ENCODE measurements at regions not wholly inside any gene's neighbourhood (a gene's known extent, or its start where the extent isn't known, plus 50 kb on each side); places are given as distances from the start of the nearest gene placed in this dataset.

- DNase-seq (ENCODE audit: low spot score): no peak
Measured at GRCh38 chr15:37165395-37165794, 65.0 kb upstream of the MEIS2 start.

- DNase-seq (ENCODE audit: low spot score): no peak
Measured at GRCh38 chr15:37166402-37166801, 66.1 kb upstream of the MEIS2 start.

- no peak for DNase-seq (ENCODE audit: low spot score)
Measured at GRCh38 chr15:37181339-37181738, 81.0 kb upstream of the MEIS2 start.

- DNase-seq (ENCODE audit: low spot score): no peak
Measured at GRCh38 chr15:37199545-37199944, 99.2 kb upstream of the MEIS2 start.

GRCh38 chr15:37203050-37203449 lies 102.7 kb upstream of the MEIS2 start:
- DNase-seq (ENCODE audit: low spot score): no peak

- peak; percentile 23 for DNase-seq (ENCODE audit: low spot score)
Measured at GRCh38 chr15:37204692-37205091, 104.3 kb upstream of the MEIS2 start.

- no peak for DNase-seq (ENCODE audit: low spot score)
Measured at GRCh38 chr15:37206690-37207089, 106.3 kb upstream of the MEIS2 start.

GRCh38 chr15:37208146-37209040 lies 108.0 kb upstream of the MEIS2 start:
- DNase-seq (ENCODE audit: low spot score): no peak

GRCh38 chr15:37209041-37209363 lies 108.7 kb upstream of the MEIS2 start:
- no peak for DNase-seq (ENCODE audit: low spot score)

- DNase-seq (ENCODE audit: low spot score): peak; percentile 15
Measured at GRCh38 chr15:37217567-37217966, 117.2 kb upstream of the MEIS2 start.

GRCh38 chr15:37218351-37218916 lies 118.1 kb upstream of the MEIS2 start:
- DNase-seq (ENCODE audit: low spot score): no peak

GRCh38 chr15:37219211-37219701 lies 118.9 kb upstream of the MEIS2 start:
- DNase-seq (ENCODE audit: low spot score): no peak

GRCh38 chr15:37220949-37221670 lies 120.8 kb upstream of the MEIS2 start:
- no peak for DNase-seq (ENCODE audit: low spot score)

- no peak for DNase-seq (ENCODE audit: low spot score)
Measured at GRCh38 chr15:37221671-37222145, 121.4 kb upstream of the MEIS2 start.

- DNase-seq (ENCODE audit: low spot score): no peak
Measured at GRCh38 chr15:37223089-37223488, 122.7 kb upstream of the MEIS2 start.

- no peak for DNase-seq (ENCODE audit: low spot score)
Measured at GRCh38 chr15:37229855-37230619, 129.7 kb upstream of the MEIS2 start.

- no peak for DNase-seq (ENCODE audit: low spot score)
Measured at GRCh38 chr15:37245358-37245757, 145.0 kb upstream of the MEIS2 start.

GRCh38 chr15:37246065-37246464 lies 145.7 kb upstream of the MEIS2 start:
- DNase-seq (ENCODE audit: low spot score): no peak

GRCh38 chr15:37246856-37247255 lies 146.5 kb upstream of the MEIS2 start:
- DNase-seq (ENCODE audit: low spot score): no peak

GRCh38 chr15:37249249-37249648 lies 148.9 kb upstream of the MEIS2 start:
- no peak for DNase-seq (ENCODE audit: low spot score)

- no peak for DNase-seq (ENCODE audit: low spot score)
Measured at GRCh38 chr15:37252530-37252929, 152.2 kb upstream of the MEIS2 start.

GRCh38 chr15:37253877-37254276 lies 153.5 kb upstream of the MEIS2 start:
- no peak for DNase-seq (ENCODE audit: low spot score)

All from RKO (cell line).